GM12891 (cell line): ENCODE measurements at regions not wholly inside any gene's neighbourhood (a gene's known extent, or its start where the extent isn't known, plus 50 kb on each side); places are given as distances from the start of the nearest gene placed in this dataset.

Experiments used
- PAX5 ChIP-seq: IDR thresholded peaks from 2 replicates; pipeline ENCODE4 v1.6.1; 2011; ENCODE audit warnings: low read length, moderate library complexity, mild to moderate bottlenecking; ENCODE audit not compliant: insufficient read depth, severe bottlenecking
- POLR2A ChIP-seq: IDR thresholded peaks from 2 replicates; pipeline ENCODE4 v1.6.1; 2011; ENCODE audit warnings: low read depth, low read length, control low read depth
- POLR2AphosphoS5 ChIP-seq: IDR thresholded peaks from 2 replicates; pipeline ENCODE4 v1.6.1; 2011; ENCODE audit warnings: low read depth, low read length, control low read depth
- POU2F2 ChIP-seq: IDR thresholded peaks from 2 replicates; pipeline ENCODE4 v1.6.1; 2011; ENCODE audit warnings: low read depth, mild to moderate bottlenecking, control low read depth, low read length, moderate library complexity
- SPI1 ChIP-seq: IDR thresholded peaks from 2 replicates; pipeline ENCODE4 v1.6.1; 2011; ENCODE audit warnings: low read depth, low read length, control low read depth
- TAF1 ChIP-seq: IDR thresholded peaks from 2 replicates; pipeline ENCODE4 v1.6.1; 2011; ENCODE audit warnings: low read depth, low read length, control low read depth

- TF ChIP-seq POLR2A (no peak), POLR2AphosphoS5 (no peak), SPI1 (peak; percentile 16; the same call in 1 of the 2 replicates), TAF1 (no peak), POU2F2 (no peak), PAX5 (no peak)
Observed at GRCh38 chr2:237162959-237163358, 77.3 kb downstream of the COPS8 start.
